ENCODE measurements at regions not wholly inside any gene's neighbourhood (a gene's known extent, or its start where the extent isn't known, plus 50 kb on each side); places are given as distances from the start of the nearest gene placed in this dataset.
A peak's percentile ranks its signal among the peaks of the same experiment; 100 is the strongest.

- peak; percentile 26 for TF ChIP-seq CTCF (IDR thresholded peaks at IDR 0.05)
- intact Hi-C loops (cut with DNase I) = no loop called here
These were observed 50.0 kb downstream of the SPRING1 start for GRCh38 chr12:116687888-116688287.

GRCh38 chr12:116684891-116685290, 53.0 kb downstream of the SPRING1 start:
- Histone ChIP-seq H3K27ac (no peak overlapping the region), H3K27me3 (no peaks in the 10 kb centered on the region), H3K4me1 (no peaks in the 10 kb centered on the region), H3K4me3 (no peak overlapping the region), H3K9me3 (no peaks in the 10 kb centered on the region), H3K9ac (ENCODE audit: low read depth in 2 of 2, low read length in 2 of 2) (no peak overlapping the region), H3K36me3 (no peaks in the 10 kb centered on the region)
- intact Hi-C loops (cut with DNase I) = no loop called here
- no peak for DNase-seq
- no peak for TF ChIP-seq CTCF (IDR thresholded peaks at IDR 0.05)

More at GRCh38 chr12:116687888-116688287, 50.0 kb downstream of the SPRING1 start:
- peak; percentile 29 for DNase-seq
- Histone ChIP-seq H3K4me3 (no peak overlapping the region), H3K9ac (ENCODE audit: low read depth in 2 of 2, low read length in 2 of 2) (no peak overlapping the region), H3K9me3 (no peaks in the 10 kb centered on the region), H3K36me3 (no peaks in the 10 kb centered on the region), H3K27me3 (no peaks in the 10 kb centered on the region), H3K27ac (no peak overlapping the region), H3K4me1 (no peaks in the 10 kb centered on the region)

- Histone ChIP-seq H3K4me1 (no peaks in the 10 kb centered on the region), H3K27me3 (no peaks in the 10 kb centered on the region), H3K9me3 (no peaks in the 10 kb centered on the region), H3K36me3 (no peaks in the 10 kb centered on the region), H3K4me3 (no peak overlapping the region), H3K9ac (ENCODE audit: low read depth in 2 of 2, low read length in 2 of 2) (no peak overlapping the region), H3K27ac (no peak overlapping the region)
- DNase-seq = no peak
- no peak for TF ChIP-seq CTCF (IDR thresholded peaks at IDR 0.05)
- intact Hi-C loops (cut with DNase I) = no loop called here
These were observed 60.6 kb downstream of the SPRING1 start for GRCh38 chr12:116677202-116677661.

GRCh38 chr12:116675339-116676107, 62.3 kb downstream of the SPRING1 start:
- no peak overlapping the region for H3K27ac ChIP-seq
- H3K36me3 ChIP-seq = no peaks in the 10 kb centered on the region
- no peak overlapping the region for H3K9ac ChIP-seq (ENCODE audit: low read depth in 2 of 2, low read length in 2 of 2)
- no peak overlapping the region for H3K4me3 ChIP-seq
- no peaks in the 10 kb centered on the region for H3K27me3 ChIP-seq
- intact Hi-C loops (cut with DNase I) = no loop called here
- TF ChIP-seq CTCF (IDR thresholded peaks at IDR 0.05) = no peak
- no peak for DNase-seq
- H3K4me1 ChIP-seq = no peaks in the 10 kb centered on the region
- no peaks in the 10 kb centered on the region for H3K9me3 ChIP-seq

GRCh38 chr12:116674643-116675183, 63.2 kb downstream of the SPRING1 start:
- no peaks in the 10 kb centered on the region for H3K4me1 ChIP-seq
- no peak for DNase-seq
- no peak overlapping the region for H3K27ac ChIP-seq
- H3K9ac ChIP-seq (ENCODE audit: low read depth in 2 of 2, low read length in 2 of 2) = no peak overlapping the region
- TF ChIP-seq CTCF (IDR thresholded peaks at IDR 0.05) = no peak
- no peaks in the 10 kb centered on the region for H3K9me3 ChIP-seq
- no peaks in the 10 kb centered on the region for H3K27me3 ChIP-seq
- intact Hi-C loops (cut with DNase I) = no loop called here
- no peak overlapping the region for H3K4me3 ChIP-seq
- H3K36me3 ChIP-seq = no peaks in the 10 kb centered on the region
